Hepatocyte (in vitro differentiated cells): ENCODE measurements at regions not wholly inside any gene's neighbourhood (a gene's known extent, or its start where the extent isn't known, plus 50 kb on each side); places are given as distances from the start of the nearest gene placed in this dataset.

Experiments used
- CTCF ChIP-seq: fragments of 200-600 bp; sonication (generic); IDR thresholded peaks from 2 replicates; pipeline ENCODE4 v1.5.1; 2016; ENCODE audit warnings: antibody characterized with exemption, mild to moderate bottlenecking; ENCODE audit not compliant: poor library complexity
- EZH2 ChIP-seq: fragments of 200-600 bp; sonication (generic); IDR thresholded peaks from 2 replicates; pipeline ENCODE4 v1.6.1; 2016; ENCODE audit warnings: antibody characterized with exemption, mild to moderate bottlenecking, borderline replicate concordance

- TF ChIP-seq CTCF, result no peak
- no peak for TF ChIP-seq EZH2
These were observed 259.8 kb upstream of the GALNT17 start for GRCh38 chr7:70872188-70872587.
